Anterior cingulate cortex (tissue), 58 donors: ENCODE measurements at regions not wholly inside any gene's neighbourhood (a gene's known extent, or its start where the extent isn't known, plus 50 kb on each side); places are given as distances from the start of the nearest gene placed in this dataset.
A peak's percentile ranks its signal among the peaks of the same experiment; 100 is the strongest.
"Not testable (repeated sequence)": the region's sequence is repeated elsewhere in the genome, so short reads cannot be mapped to it uniquely, and the experiment has no call there.

ENCODE experiments used
- DNase-seq, 58 donors: peaks; one replicate each; lab custom pipeline; 2025; lab: John Stamatoyannopoulos, UW

GRCh38 chr17:27944546-27945332, 51.6 kb upstream of the LYRM9 start:
- no peak for DNase-seq

DNA sequence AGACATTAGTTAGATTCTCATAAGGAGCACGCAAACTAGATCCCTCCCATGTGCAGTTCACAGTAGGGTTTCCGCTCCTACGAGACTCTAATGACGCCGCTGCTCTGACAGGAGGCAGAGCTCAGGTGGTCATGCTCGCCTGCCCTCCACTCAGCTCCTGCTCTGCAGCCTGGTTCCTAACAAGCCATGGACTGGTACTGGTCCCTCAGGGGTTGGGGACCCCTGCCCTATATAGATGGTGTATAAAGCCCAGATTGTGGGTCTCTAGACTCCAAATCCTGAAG, 52.1 kb upstream of the LYRM9 start:
- no peak for DNase-seq

- no peak for DNase-seq
Measured at GRCh38 chr17:27945953-27946352, 52.8 kb upstream of the LYRM9 start.

DNA sequence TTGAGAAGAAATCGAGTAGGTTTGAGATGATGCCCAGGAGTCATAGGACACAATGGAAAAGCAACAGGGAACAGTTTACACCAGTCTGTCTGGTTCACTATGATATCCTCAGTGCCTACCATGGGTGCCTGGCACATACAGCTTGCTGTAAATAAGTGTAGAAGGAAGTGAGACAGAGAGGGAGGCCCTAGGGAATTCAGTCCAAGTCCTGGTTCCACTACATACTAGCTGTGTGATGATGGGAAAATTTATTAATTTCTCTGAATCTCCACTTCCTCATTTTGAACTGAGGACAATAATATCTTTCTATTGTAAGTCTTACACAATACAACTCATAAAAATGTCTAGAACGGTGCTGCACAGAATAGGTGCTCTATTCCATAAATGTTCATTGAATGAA, 53.3 kb upstream of the LYRM9 start:
- no peak for DNase-seq

DNA sequence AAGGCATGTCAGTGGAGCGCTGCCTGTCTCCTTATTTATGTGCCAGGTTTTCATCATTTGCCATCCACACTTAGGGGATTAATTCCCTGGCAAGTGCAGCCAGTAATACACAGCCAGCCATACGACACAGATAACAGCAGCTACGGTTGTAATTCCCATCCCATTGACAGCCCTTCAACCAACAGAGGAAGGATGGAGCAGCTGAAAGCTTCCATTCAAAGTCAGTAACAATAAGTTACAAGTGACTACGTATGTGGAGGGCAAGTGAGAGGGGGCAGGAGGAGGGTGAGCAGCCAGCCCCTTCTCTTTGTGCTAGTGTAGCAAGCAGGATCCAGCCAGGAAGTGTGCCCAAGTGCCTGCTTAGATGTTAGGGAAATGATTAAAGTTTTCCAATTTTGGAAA, 53.8 kb upstream of the LYRM9 start:
- DNase-seq, result peak in 6 of 58 donors; percentile 13 to 17 (median 15)

GRCh38 chr17:27949304-27949703, 56.1 kb upstream of the LYRM9 start:
- no peak for DNase-seq

- DNase-seq, result not testable (repeated sequence)
Measured at GRCh38 chr17:27950225-27950624, 57.1 kb upstream of the LYRM9 start.

- DNase-seq, result peak in 2 of 58 donors; percentile 4 to 42
Measured at GRCh38 chr17:27950995-27951394, 57.8 kb upstream of the LYRM9 start.

- no peak for DNase-seq
Measured at GRCh38 chr17:27951872-27952271, 58.7 kb upstream of the LYRM9 start.

- no peak for DNase-seq
Measured at GRCh38 chr17:27952366-27952765, 59.2 kb upstream of the LYRM9 start.

GRCh38 chr17:27954548-27955495, 61.7 kb upstream of the LYRM9 start:
- DNase-seq, result no peak

- peak in 1 of 58 donors; percentile 22 for DNase-seq
Measured at GRCh38 chr17:27956601-27957445, 63.7 kb upstream of the LYRM9 start.

DNA sequence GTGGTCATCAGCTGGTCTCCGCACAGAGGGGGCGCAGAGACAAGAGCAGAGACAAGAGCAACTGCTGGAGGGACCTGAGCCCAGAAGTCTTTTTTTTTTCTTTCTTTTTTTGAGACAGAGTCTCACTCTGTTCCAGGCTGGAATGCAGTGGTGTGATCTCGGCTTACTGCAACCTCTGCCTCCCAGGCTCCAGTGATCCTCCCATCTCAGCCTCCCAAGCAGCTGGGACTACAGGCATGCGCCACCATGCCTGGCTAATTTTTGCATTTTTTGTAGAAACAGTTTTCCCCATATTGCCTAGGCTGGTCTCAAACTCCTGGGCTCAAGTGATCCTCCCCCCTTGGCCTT, 64.3 kb upstream of the LYRM9 start:
- not testable (repeated sequence) for DNase-seq

- no peak for DNase-seq
Measured at GRCh38 chr17:27958708-27959381, 65.7 kb upstream of the LYRM9 start.

DNA sequence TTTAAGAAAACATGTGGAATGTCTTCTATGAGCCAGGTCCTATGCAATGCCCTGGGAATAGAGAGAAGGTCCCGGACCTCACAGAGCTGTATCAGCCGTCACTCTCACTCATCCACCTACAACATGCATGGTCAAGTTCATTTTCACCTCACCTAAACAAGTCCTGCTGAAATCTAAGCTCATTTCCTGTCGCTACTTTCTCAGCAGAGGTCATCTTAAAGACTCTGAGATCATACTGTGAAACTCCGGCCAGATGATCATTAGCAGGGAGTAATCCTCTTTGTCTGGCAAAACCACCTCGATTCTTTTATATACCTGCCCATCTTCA, 66.2 kb upstream of the LYRM9 start:
- DNase-seq, result no peak

GRCh38 chr17:27960183-27960849, 67.2 kb upstream of the LYRM9 start:
- DNase-seq, result no peak

DNA sequence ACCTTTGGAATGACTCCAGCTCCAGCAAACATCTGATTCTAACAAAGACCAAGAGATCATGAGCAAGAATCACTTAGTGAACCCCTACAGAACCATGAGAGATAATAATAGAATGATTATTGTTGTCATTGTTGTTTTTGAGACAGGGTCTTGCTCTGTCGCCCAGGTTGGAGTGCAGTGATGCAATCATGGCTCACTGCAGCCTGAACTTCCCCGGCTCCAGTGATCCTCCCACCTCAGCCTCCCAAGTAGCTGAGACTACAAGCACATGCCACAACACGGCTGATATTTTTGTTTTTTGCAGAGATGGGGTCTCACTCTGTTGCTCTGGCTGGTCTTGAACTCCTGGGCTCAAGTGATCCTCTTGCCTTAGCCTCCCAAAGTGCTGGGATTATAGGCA, 69.4 kb upstream of the LYRM9 start:
- DNase-seq, result not testable (repeated sequence)

GRCh38 chr17:27965224-27965623, 72.1 kb upstream of the LYRM9 start:
- no peak for DNase-seq

- DNase-seq, result peak in 29 of 58 donors; percentile 11 to 82 (median 34)
Measured at GRCh38 chr17:27968206-27968732, 74.2 kb upstream of the NLK start.

- no peak for DNase-seq
Measured at GRCh38 chr17:27970587-27970986, 71.9 kb upstream of the NLK start.
